A549 (cell line): ENCODE measurements at regions not wholly inside any gene's neighbourhood (a gene's known extent, or its start where the extent isn't known, plus 50 kb on each side); places are given as distances from the start of the nearest gene placed in this dataset.

Experiments used
- ATAC-seq, 2 experiments: fragments of 200-7000 bp in 1 of 2; fragments of >200 bp in 1 of 2; cut with Nextera tagmentation in 1 of 2; cut with Tn5 transposase in 1 of 2; 3 replicates each; pipeline versions ENCODE4 v1.8.0 to v1.9.1; 2018 to 2020; ENCODE audit warnings: mild to moderate bottlenecking in 1 of 2, moderate library complexity in 1 of 2
- CTCF ChIA-PET: fragments of 300-600 bp; sonication (Branson Sonifier 250); formaldehyde crosslinking; extraction: SDS; loops from one replicate; lab custom pipeline; 2021; ENCODE audit warnings: antibody characterized with exemption, inconsistent platforms; lab: Yijun Ruan, JAX
- POLR2A ChIA-PET: fragments of 350-600 bp; formaldehyde crosslinking; extraction: SDS; loops from one replicate; lab custom pipeline; 2021; ENCODE audit warnings: antibody characterized with exemption, inconsistent platforms; lab: Yijun Ruan, JAX
- DNase-seq, 2 experiments: peaks; one replicate each; pipeline versions ENCODE4 v3.0.0 to v3.0.0-alpha.2; 2011 to 2016; ENCODE audit warnings: low read depth in 1 of 2, low spot score in 1 of 2
- FAIRE-seq: peaks from 2 replicates; lab custom pipeline; 2011; peaks lifted over from hg19 to GRCh38; lab: Jason Lieb, UNC
- H3K27ac ChIP-seq, 2 experiments: fragments of >200 bp; sonication (Bioruptor Twin); formaldehyde crosslinking; 3 replicates each; pipeline ENCODE4 v1.5.1; 2016 to 2017
- H3K4me1 ChIP-seq: fragments of >200 bp; sonication (Bioruptor Twin); formaldehyde crosslinking; 3 replicates; pipeline ENCODE4 v1.6.1; 2016
- H3K4me2 ChIP-seq: fragments of >200 bp; sonication (Bioruptor Twin); formaldehyde crosslinking; 3 replicates; pipeline ENCODE4 v1.6.1; 2016
- H3K4me3 ChIP-seq: fragments of >200 bp; sonication (Bioruptor Twin); formaldehyde crosslinking; 3 replicates; pipeline ENCODE4 v1.5.1; 2016
- H3K9me3 ChIP-seq: fragments of >200 bp; sonication (Bioruptor Twin); formaldehyde crosslinking; 3 replicates; pipeline ENCODE4 v1.6.1; 2016
- BHLHE40 ChIP-seq: IDR thresholded peaks from 2 replicates; pipeline ENCODE4 v1.6.1; 2012; ENCODE audit warnings: low read depth, low read length, inconsistent platforms
- CHD4 ChIP-seq: fragments of 200-600 bp; sonication (generic); IDR thresholded peaks from 2 replicates; pipeline ENCODE4 v1.6.1; 2016; ENCODE audit warnings: antibody characterized with exemption, mild to moderate bottlenecking, borderline replicate concordance
- EHF ChIP-seq: fragments of 250-450 bp; sonication (Bioruptor Pico); IDR thresholded peaks from 2 replicates; pipeline ENCODE4 v1.5.0; 2020; ENCODE audit warnings: mild to moderate bottlenecking
- FOSL2 ChIP-seq, 2 experiments: fragments of 450-650 bp in 1 of 2; fragments of >200 bp in 1 of 2; sonication (Bioruptor Twin) in 1 of 2; formaldehyde crosslinking; IDR thresholded peaks; 2 replicates each; pipeline versions ENCODE4 v1.5.0 to v1.6.1; 2016 to 2020; ENCODE audit warnings: mild to moderate bottlenecking in 1 of 2, moderate library complexity in 1 of 2
- FOXS1 ChIP-seq: fragments of 250-450 bp; sonication (Bioruptor Pico); IDR thresholded peaks from 2 replicates; pipeline ENCODE4 v1.5.0; 2020; ENCODE audit warnings: mild to moderate bottlenecking, moderate library complexity
- HES2 ChIP-seq: fragments of >200 bp; sonication (Bioruptor Twin); formaldehyde crosslinking; IDR thresholded peaks from 2 replicates; pipeline ENCODE4 v1.6.1; 2016
- HEYL ChIP-seq: fragments of 250-450 bp; sonication (Bioruptor Pico); IDR thresholded peaks from 2 replicates; pipeline ENCODE4 v1.8.0; 2021; ENCODE audit warnings: mild to moderate bottlenecking, moderate library complexity
- JUNB ChIP-seq: fragments of >200 bp; sonication (Bioruptor Twin); formaldehyde crosslinking; IDR thresholded peaks from 2 replicates; pipeline ENCODE4 v1.6.1; 2016
- MAFK ChIP-seq: fragments of 450-650 bp; IDR thresholded peaks from 2 replicates; pipeline ENCODE4 v1.6.1; 2014; ENCODE audit not compliant: partially characterized antibody
- MYC ChIP-seq: IDR thresholded peaks from 2 replicates; pipeline ENCODE4 v1.6.1; 2012; ENCODE audit warnings: mild to moderate bottlenecking, inconsistent platforms, low read length, improper control_type of control experiment, borderline replicate concordance
- RAD21 ChIP-seq, 2 experiments: fragments of >200 bp in 1 of 2; sonication (Bioruptor Twin) in 1 of 2; formaldehyde crosslinking in 1 of 2; IDR thresholded peaks in 1 of 2; conservative IDR thresholded peaks in 1 of 2; 2 replicates in 1 of 2; 3 replicates in 1 of 2; pipeline ENCODE4 v1.6.1; 2012 to 2018; ENCODE audit warnings: inconsistent platforms in 1 of 2
- RCOR1 ChIP-seq: fragments of 150-350 bp; IDR thresholded peaks from 2 replicates; pipeline ENCODE4 v1.6.1; 2014; ENCODE audit warnings: antibody characterized with exemption, low read length, low read depth
- RFX5 ChIP-seq: fragments of 450-650 bp; IDR thresholded peaks from 2 replicates; pipeline ENCODE4 v1.7.1; 2014; ENCODE audit warnings: antibody characterized with exemption, mild to moderate bottlenecking, moderate library complexity
- RNF2 ChIP-seq: fragments of 200-600 bp; sonication (generic); IDR thresholded peaks from 2 replicates; pipeline ENCODE4 v1.6.1; 2016; ENCODE audit warnings: low read depth, mild to moderate bottlenecking, antibody characterized with exemption, moderate library complexity, borderline replicate concordance
- ZFP36 ChIP-seq: fragments of 450-650 bp; IDR thresholded peaks from 2 replicates; pipeline ENCODE4 v1.6.1; 2014; ENCODE audit warnings: borderline replicate concordance; ENCODE audit not compliant: partially characterized antibody
- ZNF302 ChIP-seq: fragments of 250-450 bp; sonication (Bioruptor Pico); IDR thresholded peaks from 2 replicates; pipeline ENCODE4 v1.9.0; 2021; ENCODE audit warnings: inconsistent platforms, mild to moderate bottlenecking, moderate library complexity
- WGBS: methylation state at CpG from one replicate; pipeline ENCODE4 v1.1.6; 2017; ENCODE audit errors: missing lambda C conversion rate; 5-methylcytosine and 5-hydroxymethylcytosine counted together
- TF ChIP-seq, protein P1 (sequence below): IDR thresholded peaks from 2 replicates; pipeline ENCODE4 v1.6.1; 2012; ENCODE audit warnings: low read depth, borderline replicate concordance
- TF ChIP-seq, protein P2 (sequence below): IDR thresholded peaks from 2 replicates; pipeline ENCODE4 v1.6.1; 2012
- TF ChIP-seq, protein P3 (sequence below): fragments of >200 bp; sonication (Bioruptor Twin); formaldehyde crosslinking; IDR thresholded peaks from 3 replicates; pipeline ENCODE4 v1.5.1; 2016

DNA sequence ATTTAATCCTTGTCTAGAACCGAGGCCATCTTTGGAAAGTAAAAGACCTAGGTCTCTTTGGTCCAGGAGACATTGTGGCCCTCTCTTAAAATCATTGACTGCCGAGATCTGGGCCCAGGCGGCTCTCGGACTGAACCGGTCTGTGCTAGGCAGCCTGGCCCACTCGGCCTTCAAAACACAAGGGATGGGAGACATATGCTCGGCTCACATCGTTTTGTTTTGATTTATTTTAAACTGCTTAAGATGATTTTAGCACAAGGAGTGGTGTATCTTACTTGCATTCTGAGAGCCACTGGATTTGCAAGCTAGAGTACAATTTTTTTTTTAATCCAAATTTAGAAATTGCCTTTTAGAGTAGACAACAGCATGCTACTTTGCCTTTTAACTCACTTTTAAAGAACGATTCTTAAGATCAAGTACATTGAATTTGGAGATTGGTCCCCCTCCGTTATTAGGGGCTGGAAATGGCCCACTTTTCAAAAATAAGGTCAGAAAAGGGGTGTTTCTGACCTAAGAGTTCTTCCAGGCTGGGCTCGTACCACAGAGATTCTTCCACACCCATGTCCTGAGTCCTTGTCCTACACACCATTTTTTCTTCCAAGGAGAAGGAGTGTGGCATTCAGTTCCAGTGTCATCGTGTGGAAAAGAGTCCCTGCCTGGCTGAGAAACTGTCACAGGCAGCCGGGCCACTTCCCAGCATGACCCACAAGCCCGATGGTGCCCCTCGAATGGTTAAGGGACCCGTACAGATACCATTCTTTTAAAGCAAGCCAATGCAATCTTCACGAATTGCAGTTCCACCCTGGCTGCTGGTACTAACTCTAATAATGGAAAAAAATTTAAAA, 80.5 kb upstream of the WNT7B start:
- FAIRE-seq (no peak), DNase-seq (no peak), ATAC-seq (no peak)
- H3K27ac ChIP-seq, result peak overlapping the region; percentile 99
- WGBS, result 63% methylated on average over 17 of the region's 17 CpGs
- H3K4me3 ChIP-seq, result no peak overlapping the region
- POLR2A ChIA-PET, result no interaction called here
- peaks cover 37% of the 10 kb centered on the region for H3K4me1 ChIP-seq
- no peaks in the 10 kb centered on the region for H3K9me3 ChIP-seq
- peak overlapping the region; percentile 92 for H3K4me2 ChIP-seq
- CTCF ChIA-PET, result interaction anchor here (1.3 to 8.1 kb wide), 2 partner anchors 44 to 51 kb away, joined by 3 to 48 read pairs; no protein-coding TSS in a partner anchor
- no peak for TF ChIP-seq CHD4

- Histone ChIP-seq H3K9me3 (no peaks in the 10 kb centered on the region), H3K4me3 (no peak overlapping the region), H3K4me2 (peak overlapping the region; percentile 92), H3K4me1 (peaks cover 31% of the 10 kb centered on the region)
- ChIA-PET POLR2A (no interaction called here), CTCF (interaction anchor here (1.3 kb wide), 1 partner anchor 45 kb away, joined by 3 read pairs; no protein-coding TSS in a partner anchor)
- no peak for DNase-seq
- 25% methylated on average over 6 of the region's 6 CpGs for WGBS
- ATAC-seq, result no peak
- FAIRE-seq, result no peak
- TF ChIP-seq FOXS1, result no peak
- no peak for TF ChIP-seq ZNF302
- TF ChIP-seq RFX5, result no peak
- TF ChIP-seq HES2, result no peak
- no peak for TF ChIP-seq RNF2
- no peak for TF ChIP-seq JUNB
- TF ChIP-seq BHLHE40, result no peak
- TF ChIP-seq, protein P1, sequence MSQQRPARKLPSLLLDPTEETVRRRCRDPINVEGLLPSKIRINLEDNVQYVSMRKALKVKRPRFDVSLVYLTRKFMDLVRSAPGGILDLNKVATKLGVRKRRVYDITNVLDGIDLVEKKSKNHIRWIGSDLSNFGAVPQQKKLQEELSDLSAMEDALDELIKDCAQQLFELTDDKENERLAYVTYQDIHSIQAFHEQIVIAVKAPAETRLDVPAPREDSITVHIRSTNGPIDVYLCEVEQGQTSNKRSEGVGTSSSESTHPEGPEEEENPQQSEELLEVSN, result no peak
- TF ChIP-seq MYC, result no peak
- TF ChIP-seq RAD21 (conservative IDR thresholded peaks at IDR 0.05 in 1 of 2, IDR thresholded peaks at IDR 0.05 in 1 of 2), result no peak
- no peak for TF ChIP-seq ZFP36
- no peak for TF ChIP-seq HEYL (CRISPR knock-in tag)
- TF ChIP-seq FOSL2 (IDR thresholded peaks at IDR 0.05), result no peak
- no peak for TF ChIP-seq FOSL2 (CRISPR knock-in tag; IDR thresholded peaks at IDR 0.05)
- TF ChIP-seq, protein P2, sequence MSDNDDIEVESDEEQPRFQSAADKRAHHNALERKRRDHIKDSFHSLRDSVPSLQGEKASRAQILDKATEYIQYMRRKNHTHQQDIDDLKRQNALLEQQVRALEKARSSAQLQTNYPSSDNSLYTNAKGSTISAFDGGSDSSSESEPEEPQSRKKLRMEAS, result no peak
- TF ChIP-seq, protein P3, sequence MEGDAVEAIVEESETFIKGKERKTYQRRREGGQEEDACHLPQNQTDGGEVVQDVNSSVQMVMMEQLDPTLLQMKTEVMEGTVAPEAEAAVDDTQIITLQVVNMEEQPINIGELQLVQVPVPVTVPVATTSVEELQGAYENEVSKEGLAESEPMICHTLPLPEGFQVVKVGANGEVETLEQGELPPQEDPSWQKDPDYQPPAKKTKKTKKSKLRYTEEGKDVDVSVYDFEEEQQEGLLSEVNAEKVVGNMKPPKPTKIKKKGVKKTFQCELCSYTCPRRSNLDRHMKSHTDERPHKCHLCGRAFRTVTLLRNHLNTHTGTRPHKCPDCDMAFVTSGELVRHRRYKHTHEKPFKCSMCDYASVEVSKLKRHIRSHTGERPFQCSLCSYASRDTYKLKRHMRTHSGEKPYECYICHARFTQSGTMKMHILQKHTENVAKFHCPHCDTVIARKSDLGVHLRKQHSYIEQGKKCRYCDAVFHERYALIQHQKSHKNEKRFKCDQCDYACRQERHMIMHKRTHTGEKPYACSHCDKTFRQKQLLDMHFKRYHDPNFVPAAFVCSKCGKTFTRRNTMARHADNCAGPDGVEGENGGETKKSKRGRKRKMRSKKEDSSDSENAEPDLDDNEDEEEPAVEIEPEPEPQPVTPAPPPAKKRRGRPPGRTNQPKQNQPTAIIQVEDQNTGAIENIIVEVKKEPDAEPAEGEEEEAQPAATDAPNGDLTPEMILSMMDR, result no peak
- TF ChIP-seq, all 56 proteins: peak for 0
- H3K27ac ChIP-seq, result peak overlapping the region; percentile 99; a peak in 5 of 6 replicates
These were observed 81.1 kb upstream of the WNT7B start for GRCh38 chr22:46058091-46058420.

GRCh38 chr22:46058591-46059519, 81.9 kb upstream of the WNT7B start:
- H3K9me3 ChIP-seq, result no peaks in the 10 kb centered on the region
- no peak for DNase-seq
- H3K27ac ChIP-seq, result peak overlapping the region in 1 of 2 experiments; percentile 65; a peak in 2 of 6 replicates
- peaks cover 31% of the 10 kb centered on the region for H3K4me1 ChIP-seq
- FAIRE-seq, result no peak
- H3K4me3 ChIP-seq, result no peak overlapping the region
- no peak for ATAC-seq
- H3K4me2 ChIP-seq, result peak overlapping the region; percentile 92; the same call in 2 of the 3 replicates
- WGBS, result 95% methylated on average over 17 of the region's 25 CpGs
- ChIA-PET CTCF (interaction anchor here (1.3 kb wide), 1 partner anchor 46 kb away, joined by 3 read pairs; no protein-coding TSS in a partner anchor), POLR2A (no interaction called here)
- no peak for TF ChIP-seq EHF (CRISPR knock-in tag)
- TF ChIP-seq RCOR1, result no peak
- TF ChIP-seq MAFK, result no peak
